NB4 (cell line): ENCODE measurements at regions not wholly inside any gene's neighbourhood (a gene's known extent, or its start where the extent isn't known, plus 50 kb on each side); places are given as distances from the start of the nearest gene placed in this dataset.

Source experiments
- DNase-seq: peaks from one replicate; pipeline ENCODE4 v3.0.0; 2010; ENCODE audit warnings: low read depth
- H3K4me3 ChIP-seq: one replicate; pipeline ENCODE4 v1.5.1; 2011; ENCODE audit warnings: mild to moderate bottlenecking, low read depth, low read length, moderate library complexity
- CTCF ChIP-seq: IDR thresholded peaks from one replicate; pipeline ENCODE4 v1.5.1; 2012; ENCODE audit warnings: low read depth, low read length
- MAX ChIP-seq: IDR thresholded peaks from 2 replicates; pipeline ENCODE4 v1.6.1; 2011; ENCODE audit warnings: low read depth, low read length
- MYC ChIP-seq: IDR thresholded peaks from 2 replicates; pipeline ENCODE4 v1.6.1; 2011; ENCODE audit warnings: low read depth, low read length
- POLR2A ChIP-seq: IDR thresholded peaks from 2 replicates; pipeline ENCODE4 v1.6.1; 2011; ENCODE audit warnings: mild to moderate bottlenecking; ENCODE audit not compliant: insufficient read length; ENCODE audit errors: extremely low read depth

GRCh38 chr5:67623078-67623477 is 426.5 kb upstream of the CD180 start:
- H3K4me3 ChIP-seq, result no peak overlapping the region
- no peak for DNase-seq
- TF ChIP-seq POLR2A (no peak), MAX (no peak), CTCF (no peak), MYC (no peak)

- TF ChIP-seq MAX (no peak), MYC (no peak), CTCF (no peak), POLR2A (no peak)
Measured at GRCh38 chr5:67620424-67621397, 424.1 kb upstream of the CD180 start.

GRCh38 chr5:67619636-67620035 is 423.0 kb upstream of the CD180 start:
- DNase-seq, result no peak
- TF ChIP-seq POLR2A (no peak), CTCF (no peak), MYC (no peak), MAX (no peak)
- H3K4me3 ChIP-seq, result no peak overlapping the region

More at GRCh38 chr5:67620424-67621397, 424.1 kb upstream of the CD180 start:
- H3K4me3 ChIP-seq, result no peak overlapping the region
- no peak for DNase-seq

- no peak for DNase-seq
Measured at GRCh38 chr5:67619235-67619634, 422.6 kb upstream of the CD180 start.

GRCh38 chr5:67617051-67617450 is 420.5 kb upstream of the CD180 start:
- DNase-seq, result no peak
- no peak overlapping the region for H3K4me3 ChIP-seq
- no peak for TF ChIP-seq MAX

More at GRCh38 chr5:67619235-67619634, 422.6 kb upstream of the CD180 start:
- no peak for TF ChIP-seq MAX
- TF ChIP-seq MYC, result no peak
- no peak for TF ChIP-seq CTCF
- no peak for TF ChIP-seq POLR2A
- no peak overlapping the region for H3K4me3 ChIP-seq

- no peak overlapping the region for H3K4me3 ChIP-seq
- no peak for TF ChIP-seq POLR2A
- no peak for TF ChIP-seq MYC
- no peak for TF ChIP-seq MAX
- no peak for TF ChIP-seq CTCF
- DNase-seq, result no peak
Measured at GRCh38 chr5:67612961-67613360, 416.4 kb upstream of the CD180 start.
